ENCODE measurements at regions not wholly inside any gene's neighbourhood (a gene's known extent, or its start where the extent isn't known, plus 50 kb on each side); places are given as distances from the start of the nearest gene placed in this dataset.

DNA sequence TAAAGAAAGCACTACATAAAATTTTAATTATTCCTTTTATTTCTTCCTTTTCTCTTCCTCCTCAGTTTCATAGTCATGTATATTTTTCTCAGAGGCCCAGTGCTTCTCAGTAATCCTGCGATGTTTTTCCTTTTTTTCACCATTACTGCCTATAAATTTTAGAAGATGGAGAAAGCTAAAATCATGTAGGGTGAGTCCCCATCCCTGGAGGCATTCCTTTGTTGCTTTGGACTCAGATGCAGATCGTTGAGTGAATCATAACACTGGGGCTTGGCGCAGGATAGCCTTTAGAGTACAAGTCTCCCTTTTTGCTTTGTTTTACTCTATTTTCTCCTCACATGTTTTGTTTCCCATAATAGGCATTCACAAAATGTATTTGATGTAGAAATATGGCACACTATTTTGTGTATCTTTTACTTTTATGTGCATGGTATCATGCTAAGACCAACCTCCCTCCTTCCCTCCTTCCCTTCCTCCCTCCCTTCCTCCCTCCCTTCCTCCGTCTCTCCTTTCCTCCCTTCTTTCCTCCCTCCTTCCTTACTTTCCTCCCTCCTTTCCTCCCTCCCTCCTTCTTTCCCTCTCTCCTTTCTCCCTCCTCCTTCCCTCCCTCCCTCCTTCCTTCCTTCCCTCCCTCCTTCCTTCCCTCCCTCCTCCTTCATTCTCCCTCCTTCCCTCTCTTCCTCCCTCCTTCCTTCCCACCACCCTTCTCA, 72.4 kb downstream of the NUDT12 start:
- H3K36me3 ChIP-seq (ENCODE audit: control insufficient read depth in 2 of 2, extremely low read depth in 1 of 2, insufficient read depth in 2 of 2, low read length in 2 of 2), result no peaks in the 10 kb centered on the region
- no peaks in the 10 kb centered on the region for H4K20me1 ChIP-seq (replicated peaks; ENCODE audit: control insufficient read depth, extremely low read depth, insufficient read depth, low read length)
- FAIRE-seq, result no peak
- ChIA-PET POLR2A (no interaction called here), CTCF (interaction anchor here (1.0 to 1.6 kb wide), 2 partner anchors 258 to 265 kb away, joined by 3 read pairs; no protein-coding TSS in a partner anchor)
- H3K4me3 ChIP-seq (replicated peaks in 1 of 3; ENCODE audit: insufficient read depth in 1 of 3, low read depth in 1 of 3, low read length in 3 of 3), result no peak overlapping the region
- no peaks in the 10 kb centered on the region for H3K9me1 ChIP-seq (replicated peaks; ENCODE audit: control insufficient read depth, extremely low read depth, insufficient read depth, low read length)
- intact Hi-C loops (cut with micrococcal nuclease), result no loop called here
- no peak for DNase-seq (ENCODE audit: low read depth, low spot score)
- H3K4me1 ChIP-seq (ENCODE audit: control insufficient read depth, extremely low read depth, insufficient read depth, low read length), result no peaks in the 10 kb centered on the region
- no peak overlapping the region for H2AFZ ChIP-seq (ENCODE audit: low read depth, low read length)
- dilution Hi-C loops (cut with MboI; ENCODE audit: extremely low pct_ligation_motif_present, low sequenced_read_pairs), result no loop called here
- H3K9me3 ChIP-seq (replicated peaks; ENCODE audit: control insufficient read depth, insufficient read depth, low read length), result no peaks in the 10 kb centered on the region
- H3K79me2 ChIP-seq (ENCODE audit: control insufficient read depth, insufficient read depth, low read length), result no peaks in the 10 kb centered on the region
- no peak for TF ChIP-seq EZH2 (IDR thresholded peaks at IDR 0.05; ENCODE audit: borderline replicate concordance, low read depth, low read length, severe bottlenecking)
- no peak for TF ChIP-seq GATA2 (IDR thresholded peaks at IDR 0.05; ENCODE audit: insufficient read depth, insufficient read length, low read depth, low read length)
- no peak for TF ChIP-seq MAX (IDR thresholded peaks at IDR 0.05; ENCODE audit: insufficient read depth, insufficient read length)
- peaks cover 1 to 4% of the 10 kb centered on the region in 2 experiments for H3K27me3 ChIP-seq (ENCODE audit: control insufficient read depth in 2 of 2, insufficient read depth in 2 of 2, low read length in 2 of 2)
- no TSS peak for BruUV-seq (replicated peaks)
- H3K4me2 ChIP-seq (ENCODE audit: insufficient read depth, low read length), result no peak overlapping the region
- no peak overlapping the region for H3K9ac ChIP-seq (replicated peaks; ENCODE audit: extremely low read depth, insufficient read depth, low read length)
- H3K27ac ChIP-seq (ENCODE audit: insufficient read depth, low read depth, low read length), result no peak overlapping the region

DNA sequence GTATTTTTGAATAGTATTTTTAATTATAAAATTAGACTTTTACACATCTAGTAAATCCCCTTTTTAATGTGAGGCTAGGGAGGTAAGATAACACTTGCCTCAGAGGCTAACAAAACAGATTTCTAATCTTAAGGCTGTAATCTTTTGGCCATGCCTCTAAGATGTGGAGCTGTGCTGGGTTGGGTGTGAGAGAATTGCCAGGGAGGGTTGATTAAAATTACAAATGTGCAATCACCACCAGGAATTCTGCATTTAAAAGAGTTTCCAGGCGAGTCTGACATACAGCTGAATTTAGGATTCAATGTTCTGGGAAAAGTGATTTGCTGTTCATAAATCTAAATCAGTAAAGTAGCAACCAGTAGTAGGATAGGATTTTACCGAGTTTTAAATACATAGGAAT, 73.3 kb downstream of the NUDT12 start:
- no peak for TF ChIP-seq MAX (IDR thresholded peaks at IDR 0.05; ENCODE audit: insufficient read depth, insufficient read length)
- TF ChIP-seq POLR2AphosphoS5 (IDR thresholded peaks at IDR 0.05; ENCODE audit: insufficient read depth, low read depth, low read length), result no peak
- no peak for TF ChIP-seq CTCF (IDR thresholded peaks at IDR 0.05; ENCODE audit: extremely low read depth in 1 of 2, insufficient read depth in 1 of 2, low read depth in 1 of 2, low read length in 2 of 2)
- TF ChIP-seq JUN (IDR thresholded peaks at IDR 0.05; ENCODE audit: borderline replicate concordance, insufficient read depth, insufficient read length, low read depth), result no peak
- no peak for TF ChIP-seq FOS (IDR thresholded peaks at IDR 0.05; ENCODE audit: borderline replicate concordance, insufficient read depth, low read length)
- TF ChIP-seq EZH2 (IDR thresholded peaks at IDR 0.05; ENCODE audit: borderline replicate concordance, low read depth, low read length, severe bottlenecking), result no peak
- H3K36me3 ChIP-seq (ENCODE audit: control insufficient read depth in 2 of 2, extremely low read depth in 1 of 2, insufficient read depth in 2 of 2, low read length in 2 of 2), result no peaks in the 10 kb centered on the region
- H3K9ac ChIP-seq (replicated peaks; ENCODE audit: extremely low read depth, insufficient read depth, low read length), result no peak overlapping the region
- no peak overlapping the region for H3K27ac ChIP-seq (ENCODE audit: insufficient read depth, low read depth, low read length)
- intact Hi-C loops (cut with micrococcal nuclease), result no loop called here
- H3K9me3 ChIP-seq (replicated peaks; ENCODE audit: control insufficient read depth, insufficient read depth, low read length), result no peaks in the 10 kb centered on the region
- POLR2A ChIA-PET, result no interaction called here
- DNase-seq (ENCODE audit: low read depth, low spot score), result no peak
- no TSS peak for BruUV-seq (replicated peaks)
- dilution Hi-C loops (cut with MboI; ENCODE audit: extremely low pct_ligation_motif_present, low sequenced_read_pairs), result no loop called here
- H3K4me1 ChIP-seq (ENCODE audit: control insufficient read depth, extremely low read depth, insufficient read depth, low read length), result no peaks in the 10 kb centered on the region
- no peaks in the 10 kb centered on the region for H3K79me2 ChIP-seq (ENCODE audit: control insufficient read depth, insufficient read depth, low read length)
- H3K4me2 ChIP-seq (ENCODE audit: insufficient read depth, low read length), result no peak overlapping the region
- no peaks in the 10 kb centered on the region for H4K20me1 ChIP-seq (replicated peaks; ENCODE audit: control insufficient read depth, extremely low read depth, insufficient read depth, low read length)
- CTCF ChIA-PET, result interaction anchor here (1.0 to 1.6 kb wide), 2 partner anchors 257 to 264 kb away, joined by 3 read pairs; no protein-coding TSS in a partner anchor
- H3K9me1 ChIP-seq (replicated peaks; ENCODE audit: control insufficient read depth, extremely low read depth, insufficient read depth, low read length), result no peaks in the 10 kb centered on the region
- no peak for FAIRE-seq
- H2AFZ ChIP-seq (ENCODE audit: low read depth, low read length), result no peak overlapping the region
- no peak overlapping the region for H3K4me3 ChIP-seq (replicated peaks in 1 of 3; ENCODE audit: insufficient read depth in 1 of 3, low read depth in 1 of 3, low read length in 3 of 3)
- H3K27me3 ChIP-seq (ENCODE audit: control insufficient read depth in 2 of 2, insufficient read depth in 2 of 2, low read length in 2 of 2), result peaks cover 1 to 4% of the 10 kb centered on the region in 2 experiments

All from endothelial cell of umbilical vein (primary cell).